Hepatic stellate cell (primary cell): ENCODE measurements at regions not wholly inside any gene's neighbourhood (a gene's known extent, or its start where the extent isn't known, plus 50 kb on each side); places are given as distances from the start of the nearest gene placed in this dataset.
"Not testable (repeated sequence)": the region's sequence is repeated elsewhere in the genome, so short reads cannot be mapped to it uniquely, and the experiment has no call there.

ENCODE experiments used
- DNase-seq: peaks from one replicate; pipeline ENCODE4 v3.0.0; 2011; ENCODE audit warnings: low spot score

DNA sequence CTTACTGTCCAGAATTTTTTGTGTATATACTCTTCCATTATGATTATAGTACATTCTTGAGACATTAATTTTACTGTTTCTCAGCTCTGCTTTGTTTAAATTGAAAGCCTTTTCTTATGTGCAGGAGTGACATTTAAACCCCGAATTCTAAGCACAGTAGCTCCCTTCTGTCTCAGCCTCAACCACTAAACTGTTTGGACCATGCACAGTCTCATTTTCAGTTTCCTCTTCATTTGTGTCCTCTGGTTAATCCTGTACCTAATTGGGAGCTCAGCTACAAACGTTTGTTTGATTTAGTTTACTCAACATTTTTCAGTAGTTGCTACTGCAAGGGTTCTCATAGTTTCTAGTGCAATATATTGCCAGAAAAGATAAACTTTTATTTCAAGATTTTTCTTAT is 206.3 kb downstream of the SLITRK5 start:
- DNase-seq = no peak

DNA sequence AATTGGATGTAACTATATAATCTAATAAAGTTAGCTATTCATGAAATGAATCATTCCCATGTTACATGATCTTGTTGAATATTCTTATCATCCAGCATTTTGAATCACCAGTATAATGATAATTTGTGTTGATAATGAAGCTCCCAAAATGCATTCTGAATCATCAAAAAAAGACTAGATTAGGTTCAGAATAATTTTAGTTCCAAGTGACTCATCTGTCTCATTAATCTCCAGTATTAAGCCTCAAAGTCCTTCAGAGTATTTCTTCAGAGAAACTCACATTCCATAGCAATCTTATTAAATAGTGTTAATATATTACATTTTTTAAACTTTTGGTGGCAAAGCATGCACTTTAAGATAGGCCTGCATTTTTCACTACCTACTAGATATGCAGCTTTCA is 207.5 kb downstream of the SLITRK5 start:
- DNase-seq = no peak

DNA sequence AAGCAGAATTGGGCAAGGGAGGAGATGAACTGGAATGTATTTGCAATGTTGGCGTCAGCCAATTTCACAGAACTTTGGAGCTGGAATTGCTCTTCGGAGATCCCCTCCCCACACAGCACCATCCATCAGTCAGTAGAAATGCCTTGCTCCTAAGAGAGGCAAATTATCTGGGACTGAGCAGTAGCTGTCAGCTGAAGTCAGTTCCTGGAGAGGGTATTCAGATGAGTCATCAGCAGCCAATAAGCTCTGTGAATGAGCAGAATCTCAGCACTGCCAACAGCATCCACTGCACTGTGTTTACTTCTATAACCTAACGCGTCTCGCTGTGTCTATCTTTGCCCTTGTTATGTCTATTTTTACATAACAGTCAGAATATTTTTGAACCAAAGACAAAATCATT is 213.7 kb downstream of the SLITRK5 start:
- DNase-seq = no peak

GRCh38 chr13:87887459-87888123 is 216.4 kb downstream of the SLITRK5 start:
- DNase-seq = no peak

DNA sequence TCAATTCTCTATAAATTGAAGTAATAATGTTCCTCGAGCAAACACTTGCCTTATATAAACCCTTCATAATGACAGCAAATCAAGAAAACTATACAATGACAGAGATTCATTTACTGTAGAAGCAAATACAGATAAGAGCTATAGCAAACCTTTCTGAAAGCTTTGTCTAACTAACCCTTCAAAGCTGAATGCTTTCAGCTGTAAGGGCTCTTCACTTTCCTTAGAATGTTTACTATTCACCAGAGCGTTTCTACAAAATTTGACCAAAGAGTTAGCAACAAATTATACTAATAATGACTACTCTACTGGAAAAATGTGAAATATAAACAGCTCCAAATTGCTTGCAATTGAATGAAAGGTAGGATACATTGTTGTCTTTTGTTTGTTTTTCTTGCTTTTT is 218.1 kb downstream of the SLITRK5 start:
- no peak for DNase-seq

DNA sequence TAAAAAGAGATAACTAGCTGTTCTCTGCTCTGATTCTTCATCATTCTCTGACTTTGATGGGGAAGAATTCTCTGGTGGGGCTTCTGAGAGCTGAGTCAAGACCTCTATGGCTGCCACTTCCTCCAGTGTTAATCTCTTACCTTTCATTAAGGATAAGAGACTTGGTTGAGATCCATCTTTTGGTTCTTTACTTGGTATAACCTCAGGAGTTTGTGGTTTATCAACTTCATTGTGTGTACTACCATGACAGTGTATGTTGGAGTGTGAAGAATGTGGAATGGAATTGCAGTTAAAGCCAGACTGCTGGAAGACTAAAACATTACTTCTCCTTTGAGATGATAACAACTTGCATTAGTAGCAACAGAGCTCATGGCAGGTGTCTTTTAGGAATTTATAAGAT is 222.0 kb downstream of the SLITRK5 start:
- DNase-seq = no peak

- no peak for DNase-seq
These were observed 222.9 kb downstream of the SLITRK5 start for GRCh38 chr13:87894059-87894458.

- DNase-seq = no peak
These were observed 232.4 kb downstream of the SLITRK5 start for GRCh38 chr13:87903553-87903952.

DNA sequence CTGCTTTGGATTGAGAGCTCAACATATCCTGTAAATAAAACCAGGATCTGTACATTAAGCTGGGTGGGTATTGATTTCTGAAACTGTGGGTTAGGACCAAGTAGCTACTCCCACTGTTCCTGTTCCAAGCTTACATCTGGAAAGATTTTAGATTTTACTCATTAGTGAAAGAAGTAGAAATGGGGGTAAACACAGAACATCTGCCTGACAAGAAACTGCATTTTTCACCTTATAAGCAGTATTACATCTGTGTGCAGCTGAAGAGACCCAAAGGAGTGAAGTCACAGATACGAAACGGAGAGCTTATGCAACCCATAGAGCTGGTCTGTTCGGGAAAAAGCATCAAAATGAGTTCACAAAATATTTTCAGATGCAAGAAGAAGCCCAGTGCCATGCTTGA is 235.2 kb downstream of the SLITRK5 start:
- DNase-seq = no peak

GRCh38 chr13:87907202-87907601 is 236.0 kb downstream of the SLITRK5 start:
- no peak for DNase-seq

GRCh38 chr13:87919956-87920355 is 248.8 kb downstream of the SLITRK5 start:
- DNase-seq = no peak

- no peak for DNase-seq
These were observed 252.6 kb downstream of the SLITRK5 start for GRCh38 chr13:87923753-87924152.

GRCh38 chr13:87925006-87925405 is 253.8 kb downstream of the SLITRK5 start:
- no peak for DNase-seq

- no peak for DNase-seq
These were observed 269.6 kb downstream of the SLITRK5 start for GRCh38 chr13:87940776-87941175.

DNA sequence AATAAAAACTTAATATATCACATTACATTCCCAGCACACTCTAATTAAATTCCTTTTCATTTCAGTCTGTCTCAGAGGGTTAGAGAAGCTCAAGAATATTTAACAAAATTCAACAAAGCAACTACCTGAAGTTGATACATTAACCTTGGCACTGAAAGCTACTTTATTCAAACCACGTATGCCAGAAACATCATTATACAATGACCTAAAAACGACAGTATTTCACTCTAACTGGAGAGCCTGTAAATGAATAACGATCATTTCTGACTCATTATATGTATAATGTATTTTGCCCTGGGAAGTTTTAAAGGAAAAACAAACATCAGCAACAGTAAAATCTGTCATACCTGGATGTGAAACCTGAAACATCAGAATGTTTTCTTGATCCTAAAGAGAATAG is 270.1 kb downstream of the SLITRK5 start:
- no peak for DNase-seq

DNA sequence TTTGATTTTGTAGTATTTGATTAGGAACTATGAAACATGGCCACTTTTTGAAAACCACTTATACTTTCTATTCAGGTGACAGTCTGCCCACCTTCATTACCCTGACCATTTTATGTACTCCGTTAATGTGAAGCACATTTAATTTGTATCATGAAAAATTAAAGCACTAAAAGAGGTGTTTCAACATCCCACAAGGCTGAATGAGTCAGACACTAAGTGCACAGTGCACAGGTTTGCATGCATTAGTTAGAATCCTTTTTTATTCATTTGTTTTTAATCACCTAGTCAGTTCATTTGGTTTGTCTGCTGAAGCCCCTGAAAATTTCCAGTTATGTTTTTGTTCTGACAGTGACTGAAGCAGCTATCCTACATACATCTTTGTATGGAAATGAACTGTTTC is 271.0 kb downstream of the SLITRK5 start:
- no peak for DNase-seq

DNA sequence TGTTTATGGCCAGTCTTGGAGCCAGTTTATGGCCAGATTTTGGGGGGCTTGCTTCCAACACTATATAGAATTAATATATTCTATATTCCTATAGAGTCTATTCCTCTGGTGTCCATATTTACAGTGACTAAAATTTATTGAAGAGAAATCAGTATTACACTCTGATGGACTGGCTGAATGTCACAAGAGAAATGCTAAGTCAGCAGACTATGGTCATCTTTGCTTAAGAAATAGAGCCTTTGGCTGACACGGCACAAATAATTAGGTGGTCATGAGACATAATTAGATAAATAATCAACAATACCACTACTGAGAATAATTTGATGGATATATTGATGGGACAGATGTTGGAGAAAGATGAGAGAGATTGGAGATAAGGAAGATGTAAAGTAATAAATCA is 272.9 kb downstream of the SLITRK5 start:
- no peak for DNase-seq

- DNase-seq = no peak
These were observed 281.2 kb downstream of the SLITRK5 start for GRCh38 chr13:87952377-87952776.

DNA sequence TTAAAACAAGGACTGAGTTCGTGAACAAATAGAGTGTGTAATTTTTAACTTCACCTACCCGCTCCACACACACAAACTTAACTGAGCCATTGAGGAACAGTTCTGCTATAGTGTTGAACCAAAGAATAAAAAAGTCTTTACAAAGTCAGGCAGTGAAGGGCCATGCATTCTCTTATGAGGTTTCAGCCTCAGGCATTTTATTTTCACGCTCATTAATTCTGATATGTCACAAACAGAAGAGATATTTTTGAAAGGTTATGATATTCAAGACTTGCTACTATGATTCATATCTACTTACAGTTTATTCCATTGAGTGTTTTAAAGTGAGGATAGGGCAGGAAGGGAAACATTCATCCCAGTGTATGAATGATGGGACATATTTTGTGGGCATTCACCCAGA is 282.2 kb downstream of the SLITRK5 start:
- no peak for DNase-seq

GRCh38 chr13:87954091-87954490 is 282.9 kb downstream of the SLITRK5 start:
- DNase-seq = no peak

DNA sequence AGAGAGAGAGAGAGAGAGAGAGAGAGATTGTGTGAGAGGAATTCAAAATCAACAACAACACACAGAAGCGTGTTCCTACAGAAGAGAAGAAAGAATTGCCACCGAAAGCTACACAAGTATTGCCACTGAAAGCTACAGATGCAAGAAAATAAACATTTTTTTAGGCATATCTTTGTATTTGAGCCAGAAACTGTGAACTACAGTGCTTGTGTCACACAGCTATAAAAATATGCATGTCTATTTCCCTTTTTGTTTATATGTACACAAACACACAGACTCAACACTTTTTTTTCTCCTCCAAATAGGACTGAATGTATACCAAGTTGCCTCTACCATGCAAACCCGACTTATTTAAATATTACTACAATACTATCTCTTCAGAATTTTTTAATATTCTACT is 290.4 kb downstream of the SLITRK5 start:
- no peak for DNase-seq

GRCh38 chr13:87972568-87972967 is 301.4 kb downstream of the SLITRK5 start:
- DNase-seq = no peak

DNA sequence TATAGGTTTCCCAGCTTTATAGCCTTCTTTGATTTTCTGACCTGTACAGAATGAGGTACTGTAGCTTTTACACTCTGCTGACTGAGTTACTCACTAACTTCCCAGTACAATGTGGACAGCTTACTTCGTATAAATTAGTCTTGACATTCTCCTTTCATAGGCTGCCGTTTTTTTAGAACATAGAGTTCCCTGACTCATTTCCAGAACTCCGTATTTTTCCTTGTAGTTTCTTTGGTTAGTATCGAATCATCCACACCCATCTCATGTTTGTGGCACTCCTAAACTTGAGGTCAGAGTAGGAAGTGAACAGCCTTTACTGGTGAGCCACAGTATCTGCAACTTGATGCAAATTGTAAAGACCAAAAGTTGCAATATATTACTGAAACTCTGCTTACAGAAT is 303.9 kb downstream of the SLITRK5 start:
- DNase-seq = no peak

DNA sequence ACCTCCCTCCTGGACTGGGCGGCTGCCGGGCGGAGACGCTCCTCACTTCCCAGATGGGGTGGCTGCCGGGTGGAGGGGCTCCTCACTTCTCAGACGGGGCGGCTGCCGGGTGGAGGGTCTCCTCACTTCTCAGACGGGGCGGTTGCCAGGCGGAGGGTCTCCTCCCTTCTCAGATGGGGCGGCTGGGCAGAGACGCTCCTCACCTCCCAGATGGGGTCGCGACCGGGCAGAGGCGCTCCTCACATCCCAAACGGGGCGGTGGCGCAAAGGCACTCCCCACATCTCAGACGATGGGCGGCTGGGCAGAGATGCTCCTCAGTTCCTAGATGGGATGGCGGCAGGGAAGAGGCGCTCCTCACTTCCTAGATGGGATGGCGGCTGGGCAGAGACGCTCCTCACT is 305.5 kb downstream of the SLITRK5 start:
- DNase-seq = not testable (repeated sequence)

DNA sequence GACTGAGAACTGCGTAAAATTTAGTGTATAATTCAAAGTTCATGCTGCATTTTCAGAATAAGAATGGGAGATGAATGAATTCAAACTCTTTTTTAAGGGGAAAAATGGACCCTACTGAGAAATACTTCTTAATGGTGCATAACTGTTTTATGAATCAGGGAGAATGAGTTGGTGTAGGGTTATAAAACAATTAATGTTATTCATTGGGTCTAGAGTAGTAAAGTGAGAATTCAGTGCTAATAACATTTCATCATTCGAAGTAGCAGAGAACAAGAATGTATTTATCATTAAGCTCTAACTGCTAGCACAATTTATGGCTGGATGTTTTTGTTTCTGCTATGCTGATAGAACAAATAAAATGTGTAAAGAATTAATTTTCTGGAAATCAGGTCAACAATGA is 310.2 kb downstream of the SLITRK5 start:
- no peak for DNase-seq
